Body of pancreas (tissue), 4 donors: ENCODE measurements at regions not wholly inside any gene's neighbourhood (a gene's known extent, or its start where the extent isn't known, plus 50 kb on each side); places are given as distances from the start of the nearest gene placed in this dataset.

Experiments
- CTCF ChIP-seq, 7 experiments: fragments of 450-650 bp in 4 of 7; fragments of 200-600 bp in 3 of 7; sonication (generic) in 3 of 7; IDR thresholded peaks; one replicate each; pipeline ENCODE4 v1.5.1; 2016 to 2019; ENCODE audit warnings: antibody characterized with exemption in 7 of 7
- POLR2A ChIP-seq, 3 donors: fragments of 450-650 bp; IDR thresholded peaks; one replicate each; pipeline ENCODE4 v1.6.1; 2016; ENCODE audit warnings: antibody characterized with exemption in 3 of 3, mild to moderate bottlenecking in 2 of 3

- no peak for TF ChIP-seq CTCF (IDR thresholded peaks at IDR 0.05)
- TF ChIP-seq POLR2A (IDR thresholded peaks at IDR 0.05) = no peak
Measured at GRCh38 chr10:27344568-27345454, 104.2 kb upstream of the ACBD5 start.
